CD4-positive, alpha-beta T cell treated with Interleukin-2 at 100 ng/mL for 4 hours (primary cell): ENCODE measurements at regions not wholly inside any gene's neighbourhood (a gene's known extent, or its start where the extent isn't known, plus 50 kb on each side); places are given as distances from the start of the nearest gene placed in this dataset.
A peak's percentile ranks its signal among the peaks of the same experiment; 100 is the strongest.

Source experiments
- DNase-seq: peaks from one replicate; pipeline ENCODE4 v3.0.0-alpha.2; 2020; ENCODE audit warnings: low spot score

DNA sequence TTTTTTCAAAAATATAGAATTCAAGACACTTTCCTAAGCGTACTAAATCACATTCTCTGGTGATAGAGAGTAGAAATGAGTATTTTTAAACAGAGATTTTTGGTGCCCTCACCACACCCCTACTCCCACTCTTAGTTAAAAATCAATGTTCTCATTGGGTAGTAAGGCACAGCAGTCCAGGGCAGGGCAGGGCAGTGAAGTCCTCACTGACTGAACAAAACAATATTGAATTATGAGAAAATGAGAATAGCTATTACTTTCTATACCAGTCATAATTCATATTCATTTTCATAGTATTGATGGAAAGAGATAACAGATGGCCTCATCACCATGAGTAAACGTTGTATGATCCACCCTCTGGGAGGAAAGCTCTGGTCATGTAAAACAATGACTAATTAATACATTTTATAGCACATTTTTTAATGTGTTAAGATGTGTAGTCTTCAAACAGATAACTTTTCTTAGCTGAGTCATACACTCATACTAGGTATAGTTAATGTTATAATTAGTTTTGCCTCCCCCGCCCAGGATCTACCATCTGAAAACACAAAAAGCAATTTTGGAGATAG is 686.1 kb downstream of the KCNJ3 start:
- DNase-seq: no peak

DNA sequence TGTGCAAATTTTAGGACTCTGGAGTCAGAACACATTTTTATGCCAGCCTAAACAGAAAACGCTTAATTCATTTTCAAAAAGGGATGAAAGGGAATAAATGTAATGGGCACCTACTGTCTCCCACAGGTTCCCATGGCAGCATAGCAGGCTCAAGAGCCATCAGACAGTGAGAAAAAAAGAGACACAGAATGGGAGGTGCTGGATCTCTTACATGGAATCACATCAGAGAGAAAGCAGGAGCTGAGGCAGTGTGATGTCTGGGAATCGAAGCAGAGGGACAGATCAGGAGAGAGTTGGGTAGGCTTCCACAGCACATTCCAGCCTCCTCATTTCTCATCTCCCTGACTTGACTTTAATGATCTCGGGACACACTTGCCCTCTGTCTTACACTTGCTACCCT is 684.3 kb downstream of the KCNJ3 start:
- DNase-seq: no peak

DNA sequence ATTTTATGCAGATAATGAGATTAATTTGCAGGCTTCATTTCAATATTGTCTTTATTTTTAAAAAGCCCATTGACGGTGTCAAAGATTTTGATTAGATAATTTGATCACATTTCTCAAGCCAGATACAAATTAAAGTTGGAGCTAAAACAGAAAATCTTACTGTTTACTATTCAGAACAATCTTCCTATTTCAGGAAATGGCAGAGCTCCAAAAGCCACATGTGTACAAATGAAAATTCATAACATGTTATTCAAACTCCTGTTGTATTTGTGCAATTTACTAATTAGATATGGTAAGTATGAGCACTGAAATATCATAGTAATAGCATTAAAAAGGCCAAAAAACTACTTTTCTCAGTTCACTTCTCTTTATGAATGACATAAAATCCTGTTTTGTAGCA is 682.9 kb downstream of the KCNJ3 start:
- DNase-seq: no peak

DNA sequence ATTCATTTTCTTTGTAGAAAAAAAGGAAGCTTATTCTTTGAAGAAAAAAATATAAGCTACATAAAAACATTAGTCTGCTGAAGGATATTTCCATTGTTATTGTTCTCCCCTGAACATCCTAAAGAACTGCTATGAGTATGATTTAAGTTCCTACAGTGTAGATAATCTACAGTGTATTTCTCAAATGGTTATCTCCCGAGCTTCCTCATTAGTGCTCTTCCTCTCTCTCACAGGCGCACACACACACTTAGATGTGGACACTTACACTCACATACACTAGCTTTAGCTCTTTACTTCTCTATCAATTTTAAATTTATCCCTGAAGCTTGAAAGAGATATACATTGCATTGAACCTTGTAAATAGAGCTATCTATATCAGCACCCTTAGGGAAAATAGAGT is 681.0 kb downstream of the KCNJ3 start:
- DNase-seq: no peak

DNA sequence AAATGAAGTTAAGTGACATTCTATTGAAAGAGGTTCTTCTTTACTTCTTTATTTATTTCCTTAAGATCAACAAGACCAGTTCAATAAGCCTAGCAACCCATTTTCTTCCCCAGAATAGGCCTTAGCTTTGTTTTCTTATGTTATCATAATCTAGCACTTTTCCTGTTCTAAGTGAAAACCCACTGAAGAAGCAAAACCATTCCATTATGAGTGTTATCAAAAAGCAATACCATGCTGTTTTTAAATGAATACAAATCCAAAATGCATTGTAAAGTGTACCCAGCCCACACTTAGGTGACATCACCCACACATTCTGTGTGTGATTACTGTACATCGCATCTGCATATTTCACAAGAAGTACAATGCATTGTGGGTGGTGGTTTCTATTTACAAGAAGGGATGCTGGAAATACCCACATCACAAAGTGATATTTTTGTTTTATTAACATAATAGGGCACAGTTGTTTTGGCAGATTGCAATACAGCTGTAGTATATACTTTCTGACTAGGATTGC is 679.5 kb downstream of the KCNJ3 start:
- DNase-seq: no peak

DNA sequence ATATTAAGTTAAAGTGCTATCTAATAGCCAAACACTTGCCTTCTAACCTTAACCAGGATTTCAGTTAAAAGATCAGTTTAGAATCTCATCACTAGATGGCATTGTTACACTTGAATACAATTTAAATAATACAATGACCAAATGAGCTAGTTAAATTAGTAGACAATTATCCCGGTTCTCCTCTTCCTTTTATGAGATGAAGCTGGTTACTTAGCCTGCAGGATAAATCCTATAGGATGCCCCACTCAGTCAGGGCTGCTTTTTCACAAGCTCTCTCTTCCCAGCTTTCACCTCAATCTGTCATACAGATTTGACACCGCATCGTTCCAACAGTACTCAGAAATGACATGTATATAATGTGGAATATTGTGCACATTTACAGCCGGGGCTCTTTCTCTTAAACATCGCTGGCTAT is 678.8 kb downstream of the KCNJ3 start:
- no peak for DNase-seq

DNA sequence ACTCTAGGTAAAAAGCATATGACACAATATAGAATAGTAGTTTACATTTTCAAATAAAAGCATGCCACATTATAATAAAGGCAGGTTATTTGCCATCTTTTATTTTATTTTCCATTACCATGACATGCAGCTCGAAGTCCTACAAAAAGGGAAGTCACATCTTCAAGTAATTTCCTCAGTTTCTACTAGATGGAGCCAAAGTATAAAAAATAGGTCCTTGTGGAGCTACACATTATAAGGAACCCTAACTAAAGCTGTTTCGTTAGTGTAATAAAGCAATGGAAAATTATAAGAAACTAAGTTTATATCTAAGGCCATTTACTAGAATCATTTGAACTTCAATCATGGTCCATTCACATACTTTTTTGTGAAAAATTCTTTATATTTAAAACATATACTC is 674.5 kb downstream of the KCNJ3 start:
- no peak for DNase-seq

DNA sequence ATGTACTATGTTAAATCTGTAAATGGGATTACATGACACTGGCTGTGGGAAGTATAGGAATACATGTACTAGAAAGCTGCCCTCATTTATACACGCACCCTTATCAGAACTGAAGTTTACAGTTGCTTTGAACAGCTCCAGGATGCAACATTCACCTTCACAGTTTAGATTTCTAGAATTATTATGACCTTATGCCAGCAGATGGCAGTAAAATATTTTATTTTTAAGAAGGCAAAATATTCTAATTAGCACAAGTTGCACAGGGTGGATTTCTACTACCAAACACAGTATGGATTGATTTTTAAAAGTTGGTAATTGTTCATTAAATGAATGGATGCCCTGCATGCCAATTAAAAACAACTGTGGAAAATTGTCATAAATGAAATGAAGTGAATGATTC is 670.4 kb downstream of the KCNJ3 start:
- DNase-seq: peak; percentile 3

DNA sequence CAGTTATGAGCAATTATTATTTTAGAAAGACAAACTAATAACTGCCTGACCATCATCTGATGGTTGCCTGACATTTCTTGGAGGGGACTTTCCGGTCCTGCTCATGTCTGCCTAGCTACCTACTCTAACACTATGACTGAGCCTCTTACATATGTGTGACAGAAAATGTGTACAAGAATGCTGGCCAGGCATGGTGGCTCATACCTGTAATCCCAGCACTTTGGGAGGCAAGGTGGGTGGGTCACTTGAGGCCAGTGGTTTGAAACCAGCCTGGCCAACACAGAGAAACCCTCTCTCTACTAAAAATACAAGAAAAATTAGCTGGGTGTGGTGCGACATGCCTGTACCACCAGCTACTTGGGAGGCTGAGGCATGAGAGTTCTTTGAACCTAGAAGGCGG is 666.3 kb downstream of the KCNJ3 start:
- DNase-seq: no peak

DNA sequence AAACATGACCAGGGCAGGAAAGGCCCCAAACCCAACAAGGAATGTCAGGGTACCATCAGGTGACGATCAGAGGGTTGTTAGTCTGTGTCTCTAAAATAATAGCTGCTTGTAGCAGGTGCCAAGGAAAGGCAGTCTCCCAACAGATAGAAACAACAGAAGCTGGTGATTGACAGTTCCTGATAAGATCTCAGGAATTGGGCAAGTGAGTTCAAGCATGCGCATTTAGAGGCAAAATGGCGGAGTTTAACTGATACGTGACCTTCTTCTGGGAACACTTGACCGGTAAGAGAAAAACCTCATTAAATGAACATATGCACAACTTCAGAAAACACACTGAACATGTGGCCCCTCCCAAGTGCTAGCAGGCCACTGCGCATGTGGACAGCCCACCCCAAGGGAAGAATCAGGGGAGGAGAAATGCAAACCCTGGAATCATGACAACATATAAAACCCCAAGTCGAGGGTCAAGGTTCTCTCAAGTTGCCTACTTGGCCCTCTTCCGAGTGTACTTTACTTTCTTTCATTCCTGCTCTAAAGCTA is 664.9 kb downstream of the KCNJ3 start:
- no peak for DNase-seq

DNA sequence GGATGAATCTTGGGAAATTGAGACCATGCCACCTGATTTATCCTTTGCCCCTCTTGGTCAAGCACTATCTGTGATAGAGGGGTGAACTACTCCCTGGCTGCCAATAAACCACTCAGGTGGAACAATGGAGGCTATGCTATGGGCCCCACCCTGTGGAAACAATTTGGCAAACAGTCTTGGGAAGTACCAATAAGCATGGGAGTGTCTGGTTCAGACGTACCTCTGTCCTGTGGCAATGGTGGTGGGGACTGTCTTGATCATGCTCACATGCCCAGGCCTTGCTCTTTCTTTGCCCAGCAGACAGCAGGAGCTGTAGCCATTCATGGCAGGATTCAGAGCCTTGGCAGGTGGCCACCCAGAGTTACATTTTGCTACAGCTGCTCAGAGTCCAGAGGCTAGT is 658.7 kb downstream of the KCNJ3 start:
- DNase-seq: no peak

DNA sequence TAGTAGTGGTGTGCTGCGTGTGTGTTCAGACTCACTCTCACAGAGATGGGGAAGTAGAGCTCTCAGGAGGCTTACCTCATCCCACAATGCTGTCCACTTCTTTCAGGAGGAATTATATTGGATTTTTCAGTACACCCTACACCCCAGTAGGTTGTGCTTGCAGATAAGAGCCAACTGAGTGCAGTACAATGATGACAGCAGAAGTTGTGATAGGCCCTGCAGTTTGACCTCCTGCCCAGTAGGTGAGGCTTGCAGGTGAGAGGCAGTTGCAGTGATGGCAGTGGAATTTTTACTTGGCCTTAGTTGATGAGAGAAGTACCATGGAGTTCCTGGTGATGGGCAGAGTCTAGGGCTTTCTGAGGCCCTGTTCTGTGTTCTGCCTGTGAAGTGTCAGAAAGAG is 657.8 kb downstream of the KCNJ3 start:
- no peak for DNase-seq

DNA sequence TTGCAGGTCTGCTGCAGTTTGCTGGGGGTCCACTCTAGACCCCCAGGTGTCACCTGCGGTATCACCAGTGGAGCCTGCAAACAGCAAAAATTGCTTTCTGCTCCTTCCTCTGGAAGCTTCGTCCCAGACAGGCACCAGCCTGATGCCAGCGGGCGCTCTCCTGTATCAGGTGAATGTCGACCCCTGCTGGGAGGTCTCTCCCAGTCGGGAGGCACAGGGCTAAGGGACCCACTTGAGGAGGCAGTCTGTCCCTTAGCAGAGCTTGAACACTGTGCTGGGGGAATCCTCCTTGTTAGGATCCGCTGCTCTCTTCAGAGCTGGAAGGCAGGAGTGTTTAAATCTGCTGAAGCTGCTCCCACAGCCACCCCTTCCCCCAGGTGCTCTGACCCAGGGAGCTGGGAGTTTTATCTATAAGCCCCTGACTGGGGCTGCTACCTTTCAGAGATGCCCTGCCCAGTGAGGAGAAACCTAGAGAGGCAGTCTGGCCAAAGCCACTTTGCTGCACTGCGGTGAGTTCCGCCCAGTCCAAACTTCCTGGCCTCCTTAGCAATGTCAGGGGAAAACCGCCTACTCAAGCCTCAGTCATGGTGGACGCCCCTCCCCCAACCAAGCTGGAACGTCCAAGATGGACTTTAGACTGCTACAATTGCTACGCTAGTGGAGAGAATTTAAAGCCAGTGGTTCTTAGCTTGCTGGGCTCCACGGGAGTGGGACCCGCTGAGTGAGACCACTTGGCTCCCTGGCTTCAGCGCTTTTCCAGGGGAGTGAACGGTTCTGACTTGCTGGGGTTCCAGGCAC is 652.5 kb downstream of the KCNJ3 start:
- no peak for DNase-seq

DNA sequence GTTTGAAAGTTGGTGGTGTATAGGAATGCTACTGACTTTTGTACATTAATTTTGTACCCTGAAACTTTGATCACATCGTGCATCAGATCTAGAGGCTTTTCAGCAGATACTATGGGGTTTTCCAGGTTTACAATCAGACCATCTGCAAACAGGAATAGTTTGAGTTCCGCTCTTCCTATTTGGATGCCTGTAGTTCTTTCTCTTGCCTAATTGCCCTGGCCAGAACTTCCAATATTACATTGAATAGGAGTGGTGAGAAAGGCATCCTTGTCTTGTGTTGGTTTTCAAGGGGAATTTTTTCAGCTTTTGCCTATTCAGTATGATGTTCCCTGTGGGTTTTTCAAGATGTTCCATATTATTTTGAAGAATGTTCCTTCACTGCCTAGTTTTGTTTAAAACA is 633.5 kb downstream of the KCNJ3 start:
- DNase-seq: no peak

DNA sequence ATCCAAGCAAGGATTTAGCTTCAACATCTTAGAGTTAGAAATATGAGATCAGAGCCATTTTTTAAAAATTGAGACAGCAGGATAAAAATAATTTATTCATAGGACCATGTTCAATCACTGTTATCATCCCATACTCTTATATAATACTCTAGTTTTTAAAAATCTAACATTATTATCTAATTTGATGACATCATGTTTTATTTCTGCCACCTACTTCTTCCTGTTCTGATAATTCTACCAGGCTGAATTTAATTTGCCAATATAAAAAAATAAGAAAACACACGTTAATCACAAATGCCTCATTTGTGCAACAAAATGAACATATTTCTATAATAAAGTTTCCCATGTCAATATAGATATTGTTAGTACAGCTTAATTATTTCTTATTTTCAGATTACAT is 621.7 kb downstream of the KCNJ3 start:
- no peak for DNase-seq

DNA sequence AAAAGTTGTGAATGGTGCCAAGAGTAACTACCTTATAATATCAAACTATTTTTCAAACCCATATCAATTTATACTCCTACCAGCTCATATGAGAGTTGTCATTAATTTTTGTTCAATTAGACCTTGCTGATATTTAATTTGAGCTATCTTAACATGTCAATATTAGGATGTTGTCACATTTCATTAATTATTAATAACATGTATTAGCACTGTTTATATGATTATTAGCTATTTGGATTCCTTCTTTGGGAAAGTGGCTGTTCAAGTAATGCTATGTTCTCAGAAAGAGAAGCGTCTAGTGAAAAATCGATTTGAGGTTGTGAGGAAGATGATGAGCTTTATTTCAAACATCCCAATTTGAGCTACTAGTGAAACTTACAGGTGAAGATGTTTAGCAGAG is 620.2 kb downstream of the KCNJ3 start:
- no peak for DNase-seq

DNA sequence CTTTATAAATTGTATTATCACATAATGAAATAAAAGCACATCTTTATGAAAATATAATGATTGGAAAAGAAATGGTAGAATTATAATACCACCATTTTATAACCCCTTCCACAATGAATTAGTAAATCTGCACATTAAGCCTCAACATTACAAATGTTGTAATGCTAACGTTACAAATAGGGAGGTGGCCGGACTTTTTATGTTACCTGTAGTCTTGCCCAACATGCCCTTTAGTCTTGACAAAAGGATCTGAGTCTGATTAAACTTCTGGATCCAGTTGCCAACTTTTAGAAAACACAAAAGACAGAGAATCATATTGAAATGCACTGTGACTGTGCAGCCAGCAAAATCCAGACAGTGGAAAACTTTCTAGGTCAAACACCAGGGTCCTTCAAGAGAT is 617.3 kb downstream of the KCNJ3 start:
- DNase-seq: no peak

DNA sequence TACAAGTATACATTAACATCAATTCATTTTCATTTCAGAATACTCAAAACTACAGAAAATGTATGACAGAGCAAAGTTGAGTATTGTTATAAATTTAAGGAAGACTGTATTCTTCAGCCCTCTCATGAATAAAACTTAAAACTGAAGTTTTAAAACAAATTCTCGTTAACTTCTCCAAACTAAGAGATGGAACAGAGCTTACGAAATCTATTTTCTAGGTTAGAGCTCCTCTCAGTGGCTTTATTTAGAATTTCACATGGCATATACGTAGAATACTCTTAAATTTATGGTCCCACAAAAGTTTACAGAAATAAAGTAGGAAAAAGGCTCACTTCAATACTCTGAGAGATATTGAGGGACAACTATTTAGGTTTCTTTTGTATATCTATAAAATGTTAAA is 612.1 kb downstream of the KCNJ3 start:
- no peak for DNase-seq

DNA sequence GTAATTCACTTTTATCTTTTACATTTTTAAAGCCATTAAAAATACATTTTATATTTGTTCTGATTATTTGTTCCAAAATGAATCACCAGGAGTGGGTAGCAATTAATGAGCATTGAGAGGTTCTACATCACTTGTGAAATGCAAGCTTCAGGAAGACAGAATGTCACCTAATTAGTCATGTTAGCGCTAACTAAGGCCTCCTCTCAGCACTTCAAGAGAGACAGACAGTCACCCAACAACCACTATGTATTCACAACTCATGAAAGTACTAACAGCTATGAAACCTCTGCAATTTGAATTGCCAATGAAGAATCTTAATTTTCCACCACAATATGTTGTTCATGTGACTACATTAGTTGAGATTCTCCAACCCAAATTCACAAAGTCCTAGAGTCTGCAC is 611.0 kb downstream of the KCNJ3 start:
- no peak for DNase-seq

DNA sequence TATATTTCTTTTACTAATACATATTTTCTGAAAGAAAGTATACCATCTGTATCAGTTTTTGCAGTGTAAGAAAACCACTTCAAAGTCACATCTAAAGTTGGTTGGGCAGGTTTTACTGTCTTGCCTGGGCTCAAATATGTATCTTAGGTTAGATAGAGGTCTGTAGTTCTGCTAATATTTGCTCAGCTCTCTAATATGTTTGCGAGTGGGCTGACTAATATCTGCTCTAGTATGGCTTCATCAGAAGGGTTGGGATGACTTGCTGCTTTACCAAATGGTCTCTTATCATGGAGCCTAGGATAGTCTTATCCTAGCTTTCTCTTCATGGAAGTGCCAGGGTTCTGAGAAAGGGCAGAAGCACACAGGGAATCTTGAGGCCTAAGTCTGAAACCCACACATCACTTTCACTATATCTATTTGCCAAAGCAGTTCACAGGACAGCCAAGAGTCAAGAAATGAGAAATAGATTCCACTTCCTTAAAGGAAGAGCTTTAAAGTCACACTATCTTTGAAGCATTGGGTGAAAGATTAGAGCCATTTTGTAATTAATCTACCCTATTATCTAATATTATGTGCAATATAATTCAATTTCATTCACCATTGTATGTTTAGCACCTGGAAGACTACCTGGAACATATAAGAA is 610.0 kb downstream of the KCNJ3 start:
- DNase-seq: no peak

DNA sequence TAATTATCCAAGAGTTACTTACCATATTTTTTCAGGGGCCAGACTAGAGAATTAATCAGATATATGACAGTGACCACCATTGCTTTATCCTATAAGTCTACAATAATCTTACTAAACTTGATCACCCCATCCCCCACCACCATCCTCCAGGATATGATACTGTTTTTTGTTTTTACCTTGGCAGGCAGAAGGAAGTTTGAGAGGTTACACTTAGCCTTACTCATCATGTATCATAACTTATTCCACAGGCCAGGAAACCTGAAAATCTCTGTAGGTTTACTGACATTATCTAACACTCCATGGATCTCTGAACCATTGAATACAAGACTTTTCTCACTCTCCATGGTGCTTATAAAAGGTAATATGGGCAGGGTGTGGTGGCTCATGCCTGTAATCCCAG is 602.7 kb downstream of the KCNJ3 start:
- DNase-seq: no peak

DNA sequence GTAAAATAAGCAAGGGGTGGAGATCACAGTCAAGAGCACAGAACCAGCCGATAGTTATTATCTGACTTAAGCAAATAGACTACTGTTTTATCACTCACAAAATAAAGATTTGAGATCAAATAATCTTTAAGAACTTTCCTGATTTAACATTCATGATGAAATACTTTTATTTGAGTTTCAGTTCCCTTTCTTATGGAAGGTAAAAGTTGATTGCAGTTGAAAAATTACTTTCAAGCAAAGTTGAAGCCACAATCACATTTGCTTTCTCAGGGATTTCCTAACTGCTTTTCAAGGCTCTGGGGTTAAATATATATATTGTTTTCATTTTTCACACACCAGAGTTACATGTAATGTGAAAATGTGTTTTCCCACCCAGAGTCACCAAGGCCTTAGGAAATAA is 599.5 kb downstream of the KCNJ3 start:
- DNase-seq: no peak

DNA sequence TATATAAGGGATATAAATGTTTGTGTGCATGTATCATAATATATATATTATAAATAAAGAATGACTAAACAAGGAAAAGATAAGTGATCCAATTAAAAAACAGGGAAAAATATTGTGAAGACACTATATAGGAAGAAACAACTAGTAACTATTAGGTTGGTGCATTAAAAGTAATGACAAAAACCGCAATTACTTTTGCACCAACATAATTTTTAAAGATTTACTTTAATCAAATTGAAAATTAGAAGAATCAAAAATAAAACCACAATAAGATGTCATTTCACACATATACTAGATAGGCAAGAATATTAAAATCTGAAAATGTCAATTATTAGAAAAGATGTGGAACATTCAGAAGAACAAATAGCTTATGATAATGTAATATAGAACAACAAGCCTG is 595.9 kb downstream of the KCNJ3 start:
- no peak for DNase-seq
